Astrocyte (in vitro differentiated cells and primary cell): ENCODE measurements at regions not wholly inside any gene's neighbourhood (a gene's known extent, or its start where the extent isn't known, plus 50 kb on each side); places are given as distances from the start of the nearest gene placed in this dataset.

Source experiments
- DNase-seq: peaks from one replicate; pipeline ENCODE4 v3.0.0-alpha.2; 2010; ENCODE audit warnings: low read depth
- FAIRE-seq: peaks from 2 replicates; lab custom pipeline; 2011; peaks lifted over from hg19 to GRCh38; lab: Jason Lieb, UNC
- H2AFZ ChIP-seq: 2 replicates; pipeline ENCODE4 v1.6.0; 2012; ENCODE audit warnings: low read depth, low read length, inconsistent platforms
- H3K27ac ChIP-seq: 2 replicates; pipeline ENCODE4 v1.5.1; 2011; ENCODE audit warnings: low read depth, low read length, inconsistent platforms
- H3K27me3 ChIP-seq: 2 replicates; pipeline ENCODE4 v1.6.0; 2011; ENCODE audit warnings: low read length, inconsistent platforms; ENCODE audit not compliant: insufficient read depth
- H3K36me3 ChIP-seq: 2 replicates; pipeline ENCODE4 v1.5.1; 2011; ENCODE audit warnings: low read length, inconsistent platforms; ENCODE audit not compliant: insufficient read depth
- H3K4me1 ChIP-seq: 2 replicates; pipeline ENCODE4 v1.5.1; 2011; ENCODE audit warnings: low read length, inconsistent platforms; ENCODE audit not compliant: insufficient read depth
- H3K4me2 ChIP-seq: 2 replicates; pipeline ENCODE4 v1.6.0; 2012; ENCODE audit warnings: low read length, inconsistent platforms
- H3K4me3 ChIP-seq: 2 replicates; pipeline ENCODE4 v1.5.1; 2011; ENCODE audit warnings: low read depth, mild to moderate bottlenecking, low read length, inconsistent platforms; ENCODE audit not compliant: insufficient read depth
- H3K79me2 ChIP-seq: 2 replicates; pipeline ENCODE4 v1.6.0; 2012; ENCODE audit warnings: mild to moderate bottlenecking, low read length, inconsistent platforms; ENCODE audit not compliant: insufficient read depth
- H3K9ac ChIP-seq: 2 replicates; pipeline ENCODE4 v1.6.0; 2012; ENCODE audit warnings: mild to moderate bottlenecking, low read length, inconsistent platforms
- H3K9me3 ChIP-seq: 2 replicates; pipeline ENCODE4 v1.5.1; 2012; ENCODE audit warnings: low read depth, mild to moderate bottlenecking, low read length, inconsistent platforms; ENCODE audit not compliant: insufficient read depth
- H4K20me1 ChIP-seq: 2 replicates; pipeline ENCODE4 v1.6.0; 2012; ENCODE audit warnings: low read length, inconsistent platforms; ENCODE audit not compliant: insufficient read depth
- H3K27ac Mint-ChIP-seq: one replicate; pipeline ENCODE4 v1.8.0; 2021; ENCODE audit warnings: mild to moderate bottlenecking, mixed read lengths; ENCODE audit not compliant: unreplicated experiment
- H3K27me3 Mint-ChIP-seq: one replicate; pipeline ENCODE4 v1.8.0; 2021; ENCODE audit warnings: low read depth, mixed read lengths; ENCODE audit not compliant: unreplicated experiment
- H3K36me3 Mint-ChIP-seq: one replicate; pipeline ENCODE4 v1.8.0; 2021; ENCODE audit warnings: low read depth, mixed read lengths; ENCODE audit not compliant: unreplicated experiment
- H3K4me1 Mint-ChIP-seq: one replicate; pipeline ENCODE4 v1.8.0; 2021; ENCODE audit warnings: low read depth, mixed read lengths; ENCODE audit not compliant: unreplicated experiment
- H3K4me3 Mint-ChIP-seq: one replicate; pipeline ENCODE4 v1.8.0; 2021; ENCODE audit warnings: mild to moderate bottlenecking, moderate library complexity, mixed read lengths; ENCODE audit not compliant: unreplicated experiment
- H3K9me3 Mint-ChIP-seq: one replicate; pipeline ENCODE4 v1.8.0; 2021; ENCODE audit warnings: mild to moderate bottlenecking, mixed read lengths; ENCODE audit not compliant: unreplicated experiment
- EZH2 ChIP-seq: IDR thresholded peaks from 2 replicates; pipeline ENCODE4 v1.6.1; 2012; ENCODE audit warnings: mild to moderate bottlenecking, low read length, inconsistent platforms; ENCODE audit not compliant: insufficient read depth
- TF ChIP-seq, protein P1 (sequence below): IDR thresholded peaks from 2 replicates; pipeline ENCODE4 v1.5.1; 2011; ENCODE audit warnings: low read depth, mild to moderate bottlenecking, inconsistent platforms, low read length, moderate library complexity; ENCODE audit not compliant: insufficient read depth

DNA sequence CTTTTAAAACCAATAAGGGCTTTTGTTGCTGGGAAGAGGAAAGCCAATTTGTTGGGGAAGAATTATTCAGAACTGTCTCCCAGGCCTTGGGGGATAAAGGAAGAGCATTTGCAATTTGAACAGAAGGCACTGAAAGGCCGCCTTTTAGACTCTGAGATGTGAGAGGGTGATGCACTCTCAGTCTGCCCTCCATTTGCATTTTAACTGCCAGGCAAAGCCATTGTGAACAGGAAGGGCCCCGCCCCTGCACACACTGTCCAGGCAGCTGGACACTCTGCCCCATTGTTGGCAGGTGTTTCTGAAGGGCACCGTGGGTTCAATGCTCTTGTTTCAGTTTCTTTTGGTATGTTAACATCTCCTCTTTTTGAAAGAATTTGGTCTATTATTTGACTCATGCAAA is 169.5 kb upstream of the COPS8 start:
- H2AFZ ChIP-seq = no peak overlapping the region
- DNase-seq = no peak
- Mint-ChIP-seq H3K9me3 (peaks cover 1% of the 10 kb centered on the region), H3K27me3 (peaks cover 25% of the 10 kb centered on the region), H3K27ac (no peak overlapping the region), H3K4me3 (no peak overlapping the region), H3K4me1 (peaks cover 4% of the 10 kb centered on the region), H3K36me3 (peaks cover 2% of the 10 kb centered on the region)
- H3K79me2 ChIP-seq = no peaks in the 10 kb centered on the region
- no peak overlapping the region for H3K4me2 ChIP-seq
- no peak overlapping the region for H3K4me3 ChIP-seq
- H3K4me1 ChIP-seq = no peaks in the 10 kb centered on the region
- no peak overlapping the region for H3K27ac ChIP-seq
- no peaks in the 10 kb centered on the region for H3K9me3 ChIP-seq
- FAIRE-seq = no peak
- H4K20me1 ChIP-seq = no peaks in the 10 kb centered on the region
- no peaks in the 10 kb centered on the region for H3K27me3 ChIP-seq
- TF ChIP-seq EZH2 = no peak
- TF ChIP-seq, protein P1, sequence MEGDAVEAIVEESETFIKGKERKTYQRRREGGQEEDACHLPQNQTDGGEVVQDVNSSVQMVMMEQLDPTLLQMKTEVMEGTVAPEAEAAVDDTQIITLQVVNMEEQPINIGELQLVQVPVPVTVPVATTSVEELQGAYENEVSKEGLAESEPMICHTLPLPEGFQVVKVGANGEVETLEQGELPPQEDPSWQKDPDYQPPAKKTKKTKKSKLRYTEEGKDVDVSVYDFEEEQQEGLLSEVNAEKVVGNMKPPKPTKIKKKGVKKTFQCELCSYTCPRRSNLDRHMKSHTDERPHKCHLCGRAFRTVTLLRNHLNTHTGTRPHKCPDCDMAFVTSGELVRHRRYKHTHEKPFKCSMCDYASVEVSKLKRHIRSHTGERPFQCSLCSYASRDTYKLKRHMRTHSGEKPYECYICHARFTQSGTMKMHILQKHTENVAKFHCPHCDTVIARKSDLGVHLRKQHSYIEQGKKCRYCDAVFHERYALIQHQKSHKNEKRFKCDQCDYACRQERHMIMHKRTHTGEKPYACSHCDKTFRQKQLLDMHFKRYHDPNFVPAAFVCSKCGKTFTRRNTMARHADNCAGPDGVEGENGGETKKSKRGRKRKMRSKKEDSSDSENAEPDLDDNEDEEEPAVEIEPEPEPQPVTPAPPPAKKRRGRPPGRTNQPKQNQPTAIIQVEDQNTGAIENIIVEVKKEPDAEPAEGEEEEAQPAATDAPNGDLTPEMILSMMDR = no peak
- no peaks in the 10 kb centered on the region for H3K36me3 ChIP-seq
- H3K9ac ChIP-seq = no peak overlapping the region

DNA sequence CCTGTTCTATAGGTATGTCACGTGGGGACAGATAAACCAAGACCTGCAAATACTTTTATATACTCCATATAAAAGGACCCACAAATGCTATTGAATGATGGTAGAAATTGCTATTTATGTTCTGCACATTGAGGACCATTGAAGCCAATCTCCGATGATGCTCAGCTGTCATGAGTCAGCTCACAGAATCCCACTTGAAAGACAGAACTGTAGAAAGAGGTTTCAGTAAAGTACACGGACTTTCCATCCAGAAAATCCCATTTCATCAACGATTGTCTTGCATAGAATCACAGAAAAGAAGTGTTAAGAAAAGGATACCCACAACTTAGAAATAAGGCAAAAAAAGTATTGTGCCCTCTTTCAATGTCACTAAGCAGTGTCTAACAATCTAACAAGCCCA is 169.0 kb upstream of the COPS8 start:
- FAIRE-seq (no peak), DNase-seq (no peak)
- Histone ChIP-seq H3K4me3 (no peak overlapping the region), H3K27me3 (no peaks in the 10 kb centered on the region), H3K4me2 (no peak overlapping the region), H3K4me1 (no peaks in the 10 kb centered on the region), H3K79me2 (no peaks in the 10 kb centered on the region), H3K9me3 (no peaks in the 10 kb centered on the region), H3K36me3 (no peaks in the 10 kb centered on the region), H3K9ac (no peak overlapping the region), H2AFZ (no peak overlapping the region), H4K20me1 (no peaks in the 10 kb centered on the region), H3K27ac (no peak overlapping the region)
- Mint-ChIP-seq H3K27me3 (peaks cover 24% of the 10 kb centered on the region), H3K4me1 (peaks cover 4% of the 10 kb centered on the region), H3K9me3 (peaks cover 1% of the 10 kb centered on the region), H3K4me3 (no peak overlapping the region), H3K36me3 (peaks cover 2% of the 10 kb centered on the region), H3K27ac (no peak overlapping the region)
- TF ChIP-seq, protein P1 = no peak
- TF ChIP-seq EZH2 = no peak

DNA sequence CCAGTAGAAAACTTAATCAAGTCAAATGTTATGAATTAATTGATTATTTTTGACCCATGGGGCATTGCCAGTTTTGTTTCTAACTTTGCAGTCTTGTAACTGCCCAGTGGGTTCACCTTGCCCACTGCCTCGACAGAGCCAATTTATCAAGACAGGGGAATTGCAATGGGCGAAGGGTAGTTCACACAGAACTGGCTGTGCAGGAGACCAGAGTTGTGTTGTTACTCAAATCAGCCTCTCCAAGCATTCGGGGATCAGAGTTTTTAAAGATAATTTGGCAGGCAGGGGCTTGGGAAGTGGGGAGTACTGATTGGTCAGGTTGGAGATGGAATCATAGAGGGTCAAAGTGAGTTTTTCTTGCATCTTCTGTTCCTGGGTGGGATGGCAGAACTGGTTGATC is 168.5 kb upstream of the COPS8 start:
- no peaks in the 10 kb centered on the region for H3K27me3 ChIP-seq
- H3K4me1 ChIP-seq = no peaks in the 10 kb centered on the region
- no peak overlapping the region for H2AFZ ChIP-seq
- H3K4me2 ChIP-seq = no peak overlapping the region
- no peaks in the 10 kb centered on the region for H3K36me3 ChIP-seq
- no peak overlapping the region for H3K27ac ChIP-seq
- H3K9ac ChIP-seq = no peak overlapping the region
- no peaks in the 10 kb centered on the region for H3K79me2 ChIP-seq
- no peak overlapping the region for H3K4me3 Mint-ChIP-seq
- TF ChIP-seq, protein P1 = no peak
- TF ChIP-seq EZH2 = no peak
- H3K4me1 Mint-ChIP-seq = peaks cover 4% of the 10 kb centered on the region
- H3K9me3 Mint-ChIP-seq = peaks cover 1% of the 10 kb centered on the region
- peaks cover 21% of the 10 kb centered on the region for H3K27me3 Mint-ChIP-seq
- H3K9me3 ChIP-seq = no peaks in the 10 kb centered on the region
- H3K27ac Mint-ChIP-seq = no peak overlapping the region
- no peak for DNase-seq
- H4K20me1 ChIP-seq = no peaks in the 10 kb centered on the region
- no peak for FAIRE-seq
- H3K4me3 ChIP-seq = no peak overlapping the region
- peaks cover 2% of the 10 kb centered on the region for H3K36me3 Mint-ChIP-seq
